Gastrocnemius medialis (tissue), 4 donors: ENCODE measurements at regions not wholly inside any gene's neighbourhood (a gene's known extent, or its start where the extent isn't known, plus 50 kb on each side); places are given as distances from the start of the nearest gene placed in this dataset.

Experiments
- ATAC-seq, 2 donors: fragments of 150-250 bp; one replicate each; pipeline ENCODE4 v1.9.1; 2016
- DNase-seq, 2 donors: peaks; one replicate each; pipeline ENCODE4 v3.0.0-alpha.2; 2019
- H3K27ac ChIP-seq, 4 donors: fragments of 200-600 bp; sonication (generic); 1 replicate in 1 of 4; 2 replicates in 3 of 4; pipeline ENCODE4 v1.5.1; 2016 to 2018; ENCODE audit warnings: mild to moderate bottlenecking in 2 of 4, moderate library complexity in 1 of 4
- H3K27me3 ChIP-seq, 3 donors: fragments of 200-600 bp; sonication (generic) in 2 of 3; 1 replicate in 1 of 3; 2 replicates in 2 of 3; pipeline versions ENCODE4 v1.5.1 to v1.6.0; 2016 to 2019; ENCODE audit warnings: mild to moderate bottlenecking in 1 of 3, moderate library complexity in 1 of 3
- H3K36me3 ChIP-seq, 2 donors: fragments of 200-600 bp; sonication (generic) in 1 of 2; one replicate each; pipeline ENCODE4 v1.5.1; 2017 to 2018
- H3K4me1 ChIP-seq, 2 donors: fragments of 200-600 bp; sonication (generic) in 1 of 2; one replicate each; pipeline ENCODE4 v1.5.1; 2016 to 2017; ENCODE audit warnings: mild to moderate bottlenecking in 2 of 2
- H3K4me3 ChIP-seq, 4 donors: fragments of 200-600 bp; sonication (generic) in 3 of 4; 1 replicate in 1 of 4; 2 replicates in 3 of 4; pipeline ENCODE4 v1.5.1; 2016 to 2019; ENCODE audit warnings: mild to moderate bottlenecking in 2 of 4
- H3K9me3 ChIP-seq, 3 donors: fragments of 200-600 bp; sonication (generic) in 2 of 3; 1 replicate in 1 of 3; 2 replicates in 2 of 3; pipeline ENCODE4 v1.5.1; 2016 to 2019
- POLR2A ChIP-seq, 2 donors: fragments of 450-650 bp; IDR thresholded peaks; one replicate each; pipeline ENCODE4 v1.6.1; 2017; ENCODE audit warnings: antibody characterized with exemption in 2 of 2, mild to moderate bottlenecking in 2 of 2, moderate library complexity in 2 of 2
- in situ Hi-C, 4 donors: fragments of 200-750 bp; cut with MboI; loops; one replicate each; pipeline versions ENCODE4 v1.15.0 to v1.8.0; 2017; ENCODE audit warnings: low sequenced_read_pairs in 4 of 4
- intact Hi-C: fragments of 100-400 bp; cut with DNase I; formaldehyde crosslinking; loops from one replicate; pipeline ENCODE4 v1.15.1; 2023; ENCODE audit warnings: low total_unique reads
- TF ChIP-seq, protein P1 (sequence below), 5 experiments: fragments of 450-650 bp in 3 of 5; fragments of 200-600 bp in 2 of 5; sonication (generic) in 2 of 5; IDR thresholded peaks in 4 of 5; conservative IDR thresholded peaks in 1 of 5; 1 replicate in 4 of 5; 2 replicates in 1 of 5; pipeline ENCODE4 v1.5.1; 2016 to 2019; ENCODE audit warnings: antibody characterized with exemption in 5 of 5, mild to moderate bottlenecking in 3 of 5, moderate library complexity in 3 of 5

DNA sequence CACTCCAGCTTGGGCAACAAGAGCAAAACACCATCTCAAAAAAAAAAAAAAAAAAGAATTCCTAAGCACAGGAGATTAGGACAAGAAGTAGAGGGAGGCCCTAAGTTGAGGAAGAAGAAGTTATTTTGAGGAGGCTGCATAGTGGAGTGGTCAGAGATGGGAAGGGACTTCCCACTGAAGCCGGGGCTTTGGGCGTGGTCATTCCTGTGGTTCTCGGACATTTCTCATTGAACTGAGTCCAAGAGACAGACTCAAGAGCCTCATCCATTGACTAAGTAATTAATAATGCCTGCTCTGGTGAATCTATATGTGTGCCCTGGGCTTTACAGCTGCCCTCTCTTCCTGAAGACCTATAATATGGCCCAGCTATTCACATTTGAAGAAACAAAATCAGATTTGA lies 53.2 kb upstream of the FTH1 start:
- TF ChIP-seq, protein P1, sequence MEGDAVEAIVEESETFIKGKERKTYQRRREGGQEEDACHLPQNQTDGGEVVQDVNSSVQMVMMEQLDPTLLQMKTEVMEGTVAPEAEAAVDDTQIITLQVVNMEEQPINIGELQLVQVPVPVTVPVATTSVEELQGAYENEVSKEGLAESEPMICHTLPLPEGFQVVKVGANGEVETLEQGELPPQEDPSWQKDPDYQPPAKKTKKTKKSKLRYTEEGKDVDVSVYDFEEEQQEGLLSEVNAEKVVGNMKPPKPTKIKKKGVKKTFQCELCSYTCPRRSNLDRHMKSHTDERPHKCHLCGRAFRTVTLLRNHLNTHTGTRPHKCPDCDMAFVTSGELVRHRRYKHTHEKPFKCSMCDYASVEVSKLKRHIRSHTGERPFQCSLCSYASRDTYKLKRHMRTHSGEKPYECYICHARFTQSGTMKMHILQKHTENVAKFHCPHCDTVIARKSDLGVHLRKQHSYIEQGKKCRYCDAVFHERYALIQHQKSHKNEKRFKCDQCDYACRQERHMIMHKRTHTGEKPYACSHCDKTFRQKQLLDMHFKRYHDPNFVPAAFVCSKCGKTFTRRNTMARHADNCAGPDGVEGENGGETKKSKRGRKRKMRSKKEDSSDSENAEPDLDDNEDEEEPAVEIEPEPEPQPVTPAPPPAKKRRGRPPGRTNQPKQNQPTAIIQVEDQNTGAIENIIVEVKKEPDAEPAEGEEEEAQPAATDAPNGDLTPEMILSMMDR (IDR thresholded peaks at IDR 0.05 in 4 of 5, conservative IDR thresholded peaks at IDR 0.05 in 1 of 5), result no peak
- TF ChIP-seq POLR2A (IDR thresholded peaks at IDR 0.05), result no peak
- Histone ChIP-seq H3K27me3 (no peaks in the 10 kb centered on the region), H3K4me1 (no peaks in the 10 kb centered on the region), H3K36me3 (no peaks in the 10 kb centered on the region), H3K4me3 (no peak overlapping the region), H3K27ac (no peak overlapping the region), H3K9me3 (no peaks in the 10 kb centered on the region)
- DNase-seq (no peak), ATAC-seq (no peak)
- intact Hi-C loops (no loop called here), in situ Hi-C loops (no loop called here)

DNA sequence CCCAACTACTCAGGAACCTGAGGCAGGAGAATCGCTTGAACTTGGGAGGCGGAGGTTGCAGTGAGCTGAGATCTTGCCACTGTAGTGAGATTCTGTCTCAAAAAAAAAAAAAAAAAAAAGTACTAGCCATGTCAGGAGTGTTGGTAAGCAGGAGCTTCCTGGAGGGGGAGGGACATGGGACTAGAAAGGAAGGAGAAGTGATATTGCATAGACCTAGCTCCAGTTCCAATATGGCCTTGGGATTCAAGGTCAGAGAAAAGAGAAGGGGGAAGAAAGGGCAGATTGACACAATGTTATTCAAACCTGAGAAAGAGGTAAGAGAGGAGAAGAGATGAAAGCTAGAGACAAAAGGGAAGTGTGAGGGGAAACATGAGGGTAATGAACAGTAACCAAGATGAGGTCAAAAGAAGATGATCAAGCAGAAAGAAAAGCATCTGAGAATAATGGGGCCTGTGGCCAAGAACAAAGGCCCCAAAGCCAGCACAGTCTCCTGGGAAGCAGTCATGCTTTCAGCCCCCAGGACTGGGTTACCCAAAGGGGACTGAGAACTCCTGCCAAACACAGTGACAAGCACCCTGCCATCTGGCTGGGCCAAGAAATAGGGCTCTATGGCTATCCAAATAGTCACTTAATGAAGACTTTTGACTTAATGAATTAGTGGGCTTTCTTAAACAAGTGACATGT lies 51.7 kb upstream of the FTH1 start:
- Histone ChIP-seq H3K4me1 (no peaks in the 10 kb centered on the region), H3K27me3 (no peaks in the 10 kb centered on the region), H3K27ac (no peak overlapping the region), H3K4me3 (no peak overlapping the region), H3K9me3 (no peaks in the 10 kb centered on the region), H3K36me3 (no peaks in the 10 kb centered on the region)
- in situ Hi-C loops (no loop called here), intact Hi-C loops (no loop called here)
- TF ChIP-seq, protein P1 (IDR thresholded peaks at IDR 0.05 in 4 of 5, conservative IDR thresholded peaks at IDR 0.05 in 1 of 5), result no peak
- TF ChIP-seq POLR2A (IDR thresholded peaks at IDR 0.05), result no peak
- no peak for DNase-seq
- ATAC-seq, result no peak

DNA sequence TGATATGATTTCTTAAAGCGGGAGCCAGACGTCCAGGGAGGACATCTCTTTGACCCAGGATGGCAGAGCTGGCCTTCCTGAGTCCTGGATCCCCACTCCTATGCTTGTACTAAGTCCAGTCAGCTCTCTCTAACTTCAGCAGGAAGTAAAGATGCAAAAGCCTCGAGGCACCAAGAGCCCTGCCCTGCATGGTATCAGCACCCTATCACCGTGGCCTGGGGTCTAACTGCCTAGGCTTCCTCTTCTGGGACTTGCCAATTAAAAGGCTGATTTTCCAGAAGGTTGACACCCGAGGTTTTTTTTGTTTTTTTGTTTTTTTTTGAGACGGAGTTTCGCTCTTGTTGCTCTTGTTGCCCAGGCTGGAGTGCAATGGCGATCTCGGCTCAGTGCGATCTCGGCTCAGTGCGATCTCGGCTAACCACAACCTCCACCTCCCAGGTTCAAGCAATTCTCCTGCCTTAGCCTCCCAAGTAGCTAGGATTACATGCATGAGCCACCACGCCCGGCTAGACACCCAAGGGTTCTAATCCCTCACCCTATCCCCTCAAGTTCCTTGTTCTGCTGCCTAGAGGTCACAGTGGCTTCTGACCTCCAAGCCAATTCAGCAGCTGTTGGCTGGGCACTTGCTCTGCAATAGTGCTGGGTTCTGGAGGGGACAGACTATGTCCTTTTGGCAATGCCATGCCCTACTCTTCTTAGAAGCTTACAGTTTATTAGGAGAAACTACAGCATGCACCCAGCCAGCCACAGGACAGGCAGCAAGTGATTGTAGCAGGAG lies 50.6 kb upstream of the FTH1 start:
- intact Hi-C loops (no loop called here), in situ Hi-C loops (no loop called here)
- no peak overlapping the region for H3K27ac ChIP-seq

More for the DNA sequence above, 50.6 kb upstream of the FTH1 start:
- Histone ChIP-seq H3K36me3 (no peaks in the 10 kb centered on the region), H3K4me3 (no peak overlapping the region), H3K27me3 (no peaks in the 10 kb centered on the region), H3K9me3 (no peaks in the 10 kb centered on the region), H3K4me1 (no peaks in the 10 kb centered on the region)
- TF ChIP-seq POLR2A (IDR thresholded peaks at IDR 0.05), result no peak
- TF ChIP-seq, protein P1 (IDR thresholded peaks at IDR 0.05 in 4 of 5, conservative IDR thresholded peaks at IDR 0.05 in 1 of 5), result no peak
- DNase-seq (no peak), ATAC-seq (no peak)
